ENCODE measurements at regions not wholly inside any gene's neighbourhood (a gene's known extent, or its start where the extent isn't known, plus 50 kb on each side); places are given as distances from the start of the nearest gene placed in this dataset.
"Not testable (repeated sequence)": the region's sequence is repeated elsewhere in the genome, so short reads cannot be mapped to it uniquely, and the experiment has no call there.

- DNase-seq (ENCODE audit: low spot score); ATAC-seq (ENCODE audit: insufficient number of reproducible peaks, low FRiP score, low read depth): not testable (repeated sequence)
Measured at GRCh38 chr12:131658605-131659004, 52.3 kb upstream of the SFSWAP start.

GRCh38 chr12:131659484-131659883 is 51.4 kb upstream of the SFSWAP start:
- DNase-seq (ENCODE audit: low spot score); H3K4me1 ChIP-seq (ENCODE audit: control insufficient read depth in 1 of 2, low read depth in 2 of 2); H3K4me3 ChIP-seq; H3K9me3 ChIP-seq; H3K27ac ChIP-seq; H3K36me3 ChIP-seq; H3K27me3 ChIP-seq (replicated peaks; ENCODE audit: insufficient read depth); ATAC-seq (ENCODE audit: insufficient number of reproducible peaks, low FRiP score, low read depth): not testable (repeated sequence)

More at GRCh38 chr12:131658605-131659004, 52.3 kb upstream of the SFSWAP start:
- H3K36me3 ChIP-seq; H3K4me3 ChIP-seq; H3K9me3 ChIP-seq; H3K4me1 ChIP-seq (ENCODE audit: control insufficient read depth in 1 of 2, low read depth in 2 of 2); H3K27ac ChIP-seq; H3K27me3 ChIP-seq (replicated peaks; ENCODE audit: insufficient read depth): not testable (repeated sequence)

DNA sequence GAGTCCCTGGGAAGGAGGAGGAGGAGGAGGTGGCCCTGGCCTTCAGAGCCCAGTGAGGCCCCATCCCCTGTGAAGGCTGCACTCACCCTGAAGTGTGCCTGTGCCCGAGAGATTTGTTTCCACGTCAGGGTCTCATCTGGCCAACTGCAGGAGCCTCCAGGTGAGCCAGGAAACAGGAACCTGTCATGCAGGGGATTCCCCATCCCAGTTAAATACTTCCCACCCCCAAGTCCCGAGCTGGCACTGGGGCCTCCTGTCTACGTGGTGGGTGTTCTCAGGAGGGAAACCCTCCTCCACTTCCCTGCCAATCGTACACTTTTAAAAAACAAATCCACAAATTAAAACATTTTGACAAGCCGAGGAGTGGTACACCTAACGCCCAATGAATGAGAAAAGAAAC is 50.9 kb upstream of the SFSWAP start:
- not testable (repeated sequence) for DNase-seq (ENCODE audit: low spot score); H3K27me3 ChIP-seq (replicated peaks; ENCODE audit: insufficient read depth); H3K36me3 ChIP-seq; H3K4me1 ChIP-seq (ENCODE audit: control insufficient read depth in 1 of 2, low read depth in 2 of 2); H3K9me3 ChIP-seq; ATAC-seq (ENCODE audit: insufficient number of reproducible peaks, low FRiP score, low read depth); H3K4me3 ChIP-seq; H3K27ac ChIP-seq

GRCh38 chr12:131660401-131660800 is 50.5 kb upstream of the SFSWAP start:
- not testable (repeated sequence) for H3K4me1 ChIP-seq (ENCODE audit: control insufficient read depth in 1 of 2, low read depth in 2 of 2); H3K36me3 ChIP-seq; H3K9me3 ChIP-seq; H3K27me3 ChIP-seq (replicated peaks; ENCODE audit: insufficient read depth); H3K27ac ChIP-seq; ATAC-seq (ENCODE audit: insufficient number of reproducible peaks, low FRiP score, low read depth); H3K4me3 ChIP-seq; DNase-seq (ENCODE audit: low spot score)

Measured in thoracic aorta (tissue), 2 donors.